Endothelial cell of umbilical vein (primary cell): ENCODE measurements at regions not wholly inside any gene's neighbourhood (a gene's known extent, or its start where the extent isn't known, plus 50 kb on each side); places are given as distances from the start of the nearest gene placed in this dataset.

Experiments used
- BruUV-seq: library from RNA; stranded (reverse); fragments of 400-500 nt; replicated peaks from 2 replicates; lab custom pipeline; 2021; lab: Mats Ljungman, UMichigan
- CTCF ChIA-PET: fragments of 300-600, 350-600 bp; sonication (Branson Sonifier 250); formaldehyde crosslinking; loops from one replicate; lab custom pipeline; 2021; ENCODE audit warnings: antibody characterized with exemption, inconsistent platforms; lab: Charles Lee
- POLR2A ChIA-PET: fragments of 300-600, 350-600 bp; sonication (Branson Sonifier 250); formaldehyde crosslinking; loops from one replicate; lab custom pipeline; 2021; ENCODE audit warnings: antibody characterized with exemption, inconsistent platforms; lab: Charles Lee
- DNase-seq: peaks from one replicate; pipeline ENCODE4 v3.0.0-alpha.2; 2011; ENCODE audit warnings: low read depth, low spot score
- FAIRE-seq: peaks from 2 replicates; lab custom pipeline; 2011; peaks lifted over from hg19 to GRCh38; lab: Jason Lieb, UNC
- H2AFZ ChIP-seq: 2 replicates; pipeline ENCODE4 v1.6.0; 2012; ENCODE audit warnings: low read depth, low read length, control low read depth, inconsistent platforms
- H3K27ac ChIP-seq: 2 replicates; pipeline ENCODE4 v1.5.1; 2011; ENCODE audit warnings: low read depth, mild to moderate bottlenecking, control low read depth, low read length, moderate library complexity; ENCODE audit not compliant: insufficient read depth
- H3K27me3 ChIP-seq, 2 experiments: 2 replicates each; pipeline versions ENCODE4 v1.6.0 to v1.6.1; 2011; ENCODE audit warnings: low read length in 2 of 2, mixed read lengths in 1 of 2; ENCODE audit not compliant: control insufficient read depth in 2 of 2, insufficient read depth in 2 of 2
- H3K36me3 ChIP-seq, 2 experiments: 2 replicates in 1 of 2; 3 replicates in 1 of 2; pipeline ENCODE4 v1.5.1; 2011; ENCODE audit warnings: low read length in 2 of 2, mild to moderate bottlenecking in 1 of 2, moderate library complexity in 1 of 2; ENCODE audit not compliant: control insufficient read depth in 2 of 2, insufficient read depth in 2 of 2; ENCODE audit errors: extremely low read depth in 1 of 2
- H3K4me1 ChIP-seq: 3 replicates; pipeline ENCODE4 v1.5.1; 2011; ENCODE audit warnings: mild to moderate bottlenecking, low read length; ENCODE audit not compliant: control insufficient read depth, insufficient read depth; ENCODE audit errors: extremely low read depth
- H3K4me2 ChIP-seq: 2 replicates; pipeline ENCODE4 v1.6.1; 2011; ENCODE audit warnings: low read length, control low read depth, mixed read lengths; ENCODE audit not compliant: insufficient read depth
- H3K4me3 ChIP-seq, 3 experiments: fragments of 200-600 bp in 1 of 3; sonication (generic), shearing (Covaris generic) in 1 of 3; replicated peaks in 1 of 3; 2 replicates each; pipeline ENCODE4 v1.5.1; 2011 to 2016; ENCODE audit warnings: control low read depth in 3 of 3, low read length in 3 of 3, mild to moderate bottlenecking in 2 of 3, inconsistent platforms in 1 of 3, low read depth in 1 of 3, moderate library complexity in 1 of 3; ENCODE audit not compliant: insufficient read depth in 1 of 3
- H3K79me2 ChIP-seq: 2 replicates; pipeline ENCODE4 v1.6.0; 2012; ENCODE audit warnings: low read length, inconsistent platforms; ENCODE audit not compliant: control insufficient read depth, insufficient read depth
- H3K9ac ChIP-seq: replicated peaks from 2 replicates; pipeline ENCODE3; 2011; ENCODE audit warnings: low read length, control low read depth; ENCODE audit not compliant: insufficient read depth; ENCODE audit errors: extremely low read depth
- H3K9me1 ChIP-seq: replicated peaks from 3 replicates; pipeline ENCODE4 v1.6.0; 2011; ENCODE audit warnings: mild to moderate bottlenecking, low read length; ENCODE audit not compliant: control insufficient read depth, insufficient read depth; ENCODE audit errors: extremely low read depth
- H3K9me3 ChIP-seq: replicated peaks from 2 replicates; pipeline ENCODE4 v1.5.1; 2012; ENCODE audit warnings: low read length, inconsistent platforms; ENCODE audit not compliant: control insufficient read depth, insufficient read depth
- H4K20me1 ChIP-seq: replicated peaks from 2 replicates; pipeline ENCODE3; 2011; ENCODE audit warnings: mild to moderate bottlenecking, low read length; ENCODE audit not compliant: control insufficient read depth, insufficient read depth; ENCODE audit errors: extremely low read depth
- EZH2 ChIP-seq: IDR thresholded peaks from 2 replicates; pipeline ENCODE4 v1.6.1; 2012; ENCODE audit warnings: borderline replicate concordance, low read depth, mild to moderate bottlenecking, moderate library complexity, low read length, inconsistent platforms; ENCODE audit not compliant: severe bottlenecking
- FOS ChIP-seq: IDR thresholded peaks from 2 replicates; pipeline ENCODE4 v1.6.1; 2011; ENCODE audit warnings: mild to moderate bottlenecking, low read length, moderate library complexity, borderline replicate concordance; ENCODE audit not compliant: insufficient read depth
- GATA2 ChIP-seq: IDR thresholded peaks from 2 replicates; pipeline ENCODE4 v1.7.0; 2011; ENCODE audit warnings: low read depth, mild to moderate bottlenecking, moderate library complexity, mixed read lengths, low read length; ENCODE audit not compliant: insufficient read length, insufficient read depth
- JUN ChIP-seq: IDR thresholded peaks from 2 replicates; pipeline ENCODE4 v1.6.1; 2011; ENCODE audit warnings: borderline replicate concordance, low read depth; ENCODE audit not compliant: insufficient read length, insufficient read depth
- MYC ChIP-seq: IDR thresholded peaks from one replicate; pipeline ENCODE4 v1.6.1; 2011; ENCODE audit warnings: mild to moderate bottlenecking, low read depth, low read length
- POLR2A ChIP-seq: IDR thresholded peaks from 2 replicates; pipeline ENCODE4 v1.6.1; 2012; ENCODE audit warnings: low read depth, mild to moderate bottlenecking, control low read depth, low read length
- POLR2AphosphoS5 ChIP-seq: IDR thresholded peaks from 2 replicates; pipeline ENCODE4 v1.6.1; 2012; ENCODE audit warnings: low read depth, mild to moderate bottlenecking, control low read depth, low read length, moderate library complexity; ENCODE audit not compliant: insufficient read depth
- dilution Hi-C: fragments of 300-500 bp; cut with MboI; formaldehyde crosslinking; loops from one replicate; pipeline ENCODE4 v1.15.0; 2019; ENCODE audit warnings: low sequenced_read_pairs; ENCODE audit not compliant: extremely low pct_ligation_motif_present
- intact Hi-C: fragments of 100-400 bp; cut with micrococcal nuclease; formaldehyde crosslinking; loops from one replicate; pipeline ENCODE4 v1.10.0; 2022
- TF ChIP-seq, protein P1 (sequence below), 2 donors: IDR thresholded peaks; 1 replicate in 1 of 2; 2 replicates in 1 of 2; pipeline ENCODE4 v1.5.1; 2011; ENCODE audit warnings: low read length in 2 of 2, mild to moderate bottlenecking in 2 of 2, moderate library complexity in 2 of 2, control low read depth in 1 of 2, inconsistent platforms in 1 of 2, low read depth in 1 of 2; ENCODE audit not compliant: insufficient read depth in 1 of 2; ENCODE audit errors: extremely low read depth in 1 of 2
- TF ChIP-seq, protein P2 (sequence below): IDR thresholded peaks from 2 replicates; pipeline ENCODE4 v1.6.1; 2011; ENCODE audit not compliant: insufficient read depth, insufficient read length

DNA sequence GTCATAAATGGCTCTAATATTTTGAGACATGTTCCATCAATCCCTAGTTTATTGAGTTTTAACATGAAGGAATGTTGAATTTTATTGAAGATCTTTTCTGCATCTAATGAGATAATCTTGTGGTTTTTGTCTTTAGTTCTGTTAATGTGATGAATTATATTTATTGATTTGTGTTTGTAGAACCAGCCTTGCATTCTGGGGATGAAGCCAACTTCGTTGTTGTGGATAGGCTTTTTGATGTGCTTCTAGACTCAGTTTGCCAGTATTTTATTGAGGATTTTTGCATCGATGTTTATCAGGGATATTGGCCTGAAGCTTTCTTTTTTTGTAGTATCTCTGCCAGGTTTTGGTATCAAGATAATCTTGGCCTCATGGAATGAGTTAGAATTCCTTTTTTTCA, 72.0 kb upstream of the CD96 start:
- Histone ChIP-seq H3K4me1 (no peaks in the 10 kb centered on the region), H3K4me2 (no peak overlapping the region), H3K27me3 (no peaks in the 10 kb centered on the region), H3K79me2 (no peaks in the 10 kb centered on the region), H4K20me1 (no peaks in the 10 kb centered on the region), H3K36me3 (no peaks in the 10 kb centered on the region), H3K9ac (no peak overlapping the region), H3K27ac (no peak overlapping the region), H2AFZ (no peak overlapping the region), H3K4me3 (no peak overlapping the region), H3K9me3 (no peaks in the 10 kb centered on the region), H3K9me1 (no peaks in the 10 kb centered on the region)
- TF ChIP-seq, protein P1, sequence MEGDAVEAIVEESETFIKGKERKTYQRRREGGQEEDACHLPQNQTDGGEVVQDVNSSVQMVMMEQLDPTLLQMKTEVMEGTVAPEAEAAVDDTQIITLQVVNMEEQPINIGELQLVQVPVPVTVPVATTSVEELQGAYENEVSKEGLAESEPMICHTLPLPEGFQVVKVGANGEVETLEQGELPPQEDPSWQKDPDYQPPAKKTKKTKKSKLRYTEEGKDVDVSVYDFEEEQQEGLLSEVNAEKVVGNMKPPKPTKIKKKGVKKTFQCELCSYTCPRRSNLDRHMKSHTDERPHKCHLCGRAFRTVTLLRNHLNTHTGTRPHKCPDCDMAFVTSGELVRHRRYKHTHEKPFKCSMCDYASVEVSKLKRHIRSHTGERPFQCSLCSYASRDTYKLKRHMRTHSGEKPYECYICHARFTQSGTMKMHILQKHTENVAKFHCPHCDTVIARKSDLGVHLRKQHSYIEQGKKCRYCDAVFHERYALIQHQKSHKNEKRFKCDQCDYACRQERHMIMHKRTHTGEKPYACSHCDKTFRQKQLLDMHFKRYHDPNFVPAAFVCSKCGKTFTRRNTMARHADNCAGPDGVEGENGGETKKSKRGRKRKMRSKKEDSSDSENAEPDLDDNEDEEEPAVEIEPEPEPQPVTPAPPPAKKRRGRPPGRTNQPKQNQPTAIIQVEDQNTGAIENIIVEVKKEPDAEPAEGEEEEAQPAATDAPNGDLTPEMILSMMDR (IDR thresholded peaks at IDR 0.05; ENCODE audit: extremely low read depth in 1 of 2, insufficient read depth in 1 of 2, low read depth in 1 of 2, low read length in 2 of 2), result no peak
- no peak for TF ChIP-seq GATA2
- TF ChIP-seq, protein P2, sequence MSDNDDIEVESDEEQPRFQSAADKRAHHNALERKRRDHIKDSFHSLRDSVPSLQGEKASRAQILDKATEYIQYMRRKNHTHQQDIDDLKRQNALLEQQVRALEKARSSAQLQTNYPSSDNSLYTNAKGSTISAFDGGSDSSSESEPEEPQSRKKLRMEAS, result no peak
- dilution Hi-C loops, result no loop called here
- FAIRE-seq (no peak), DNase-seq (no peak)
- intact Hi-C loops, result no loop called here
- CTCF ChIA-PET, result no interaction called here
- POLR2A ChIA-PET, result no interaction called here
- BruUV-seq, result no TSS peak

DNA sequence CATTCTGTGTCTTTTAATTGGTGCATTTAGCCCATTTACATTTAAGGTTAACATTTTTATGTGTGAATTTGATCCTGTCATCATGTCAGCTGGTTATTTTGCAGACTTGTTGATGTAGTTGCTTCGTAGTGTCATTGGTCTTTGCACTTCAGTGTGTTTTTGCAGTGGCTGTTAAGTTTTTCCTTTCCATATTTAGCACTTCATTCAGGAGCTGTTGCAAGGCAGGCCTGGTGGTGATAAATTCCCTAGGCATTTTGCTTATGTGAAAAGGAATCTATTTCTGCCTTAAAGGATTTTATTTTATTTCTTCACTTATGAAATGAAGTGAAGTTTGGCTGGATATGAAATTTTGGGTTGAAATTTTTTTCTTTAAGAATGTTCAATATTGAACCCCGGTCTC, 70.2 kb upstream of the CD96 start:
- FAIRE-seq (no peak), DNase-seq (no peak)
- no peak overlapping the region for H3K27ac ChIP-seq
- no peak overlapping the region for H3K4me3 ChIP-seq
- H3K27me3 ChIP-seq, result no peaks in the 10 kb centered on the region
- H3K9me1 ChIP-seq, result no peaks in the 10 kb centered on the region
- POLR2A ChIA-PET, result no interaction called here
- no peak for TF ChIP-seq MYC
- no peak for TF ChIP-seq FOS
- TF ChIP-seq, protein P2, result no peak
- no peak for TF ChIP-seq POLR2A
- no peak for TF ChIP-seq GATA2
- TF ChIP-seq POLR2AphosphoS5, result no peak
- TF ChIP-seq, protein P1 (IDR thresholded peaks at IDR 0.05; ENCODE audit: extremely low read depth in 1 of 2, insufficient read depth in 1 of 2, low read depth in 1 of 2, low read length in 2 of 2), result no peak
- TF ChIP-seq JUN, result no peak
- no peak for TF ChIP-seq EZH2
- CTCF ChIA-PET, result no interaction called here
- no peak overlapping the region for H3K9ac ChIP-seq
- no peaks in the 10 kb centered on the region for H3K36me3 ChIP-seq
- no peak overlapping the region for H2AFZ ChIP-seq
- no TSS peak for BruUV-seq
- no peaks in the 10 kb centered on the region for H3K79me2 ChIP-seq
- no peaks in the 10 kb centered on the region for H3K4me1 ChIP-seq
- H3K9me3 ChIP-seq, result no peaks in the 10 kb centered on the region
- dilution Hi-C loops, result no loop called here
- intact Hi-C loops, result no loop called here
- no peak overlapping the region for H3K4me2 ChIP-seq
- H4K20me1 ChIP-seq, result no peaks in the 10 kb centered on the region
